ENCODE measurements at regions not wholly inside any gene's neighbourhood (a gene's known extent, or its start where the extent isn't known, plus 50 kb on each side); places are given as distances from the start of the nearest gene placed in this dataset.
"Not testable (repeated sequence)": the region's sequence is repeated elsewhere in the genome, so short reads cannot be mapped to it uniquely, and the experiment has no call there.

GRCh38 chr3:39639344-39640236 lies 169.8 kb upstream of the MYRIP start:
- Mint-ChIP-seq H3K9me3 (no peaks in the 10 kb centered on the region), H3K27ac (no peak overlapping the region), H3K36me3 (no peaks in the 10 kb centered on the region)
- ATAC-seq (peak; percentile 79 to 90), DNase-seq (ENCODE audit: low spot score in 2 of 2) (peak in 1 of 2 donors; percentile 20)

GRCh38 chr3:39641274-39641673 lies 168.1 kb upstream of the MYRIP start:
- Mint-ChIP-seq H3K27ac (no peak overlapping the region), H3K9me3 (no peaks in the 10 kb centered on the region), H3K36me3 (no peaks in the 10 kb centered on the region)
- peak; percentile 34 to 37 for ATAC-seq
- DNase-seq (ENCODE audit: low spot score in 2 of 2): no peak

- H3K36me3 Mint-ChIP-seq: no peaks in the 10 kb centered on the region
- H3K27ac Mint-ChIP-seq: no peak overlapping the region
- ATAC-seq (no peak), DNase-seq (ENCODE audit: low spot score in 2 of 2) (no peak)
- no peaks in the 10 kb centered on the region for H3K9me3 Mint-ChIP-seq
These were observed 165.2 kb upstream of the MYRIP start for GRCh38 chr3:39644176-39644575.

- not testable (repeated sequence) for H3K36me3 Mint-ChIP-seq; H3K27ac Mint-ChIP-seq; DNase-seq (ENCODE audit: low spot score in 2 of 2); ATAC-seq; H3K9me3 Mint-ChIP-seq
These were observed 158.2 kb upstream of the MYRIP start for GRCh38 chr3:39651256-39651655.

- DNase-seq (ENCODE audit: low spot score in 2 of 2) (no peak), ATAC-seq (no peak)
- Mint-ChIP-seq H3K9me3 (no peaks in the 10 kb centered on the region), H3K36me3 (no peaks in the 10 kb centered on the region), H3K27ac (no peak overlapping the region)
These were observed 157.2 kb upstream of the MYRIP start for GRCh38 chr3:39651993-39652739.

- H3K36me3 Mint-ChIP-seq; H3K27ac Mint-ChIP-seq; ATAC-seq; H3K9me3 Mint-ChIP-seq; DNase-seq (ENCODE audit: low spot score in 2 of 2): not testable (repeated sequence)
These were observed 153.7 kb upstream of the MYRIP start for GRCh38 chr3:39655718-39656117.

GRCh38 chr3:39657075-39657474 lies 152.3 kb upstream of the MYRIP start:
- H3K9me3 Mint-ChIP-seq: no peaks in the 10 kb centered on the region
- no peak overlapping the region for H3K27ac Mint-ChIP-seq
- H3K36me3 Mint-ChIP-seq: no peaks in the 10 kb centered on the region
- ATAC-seq: no peak
- DNase-seq (ENCODE audit: low spot score in 2 of 2): no peak

- no peaks in the 10 kb centered on the region for H3K36me3 Mint-ChIP-seq
- no peak for ATAC-seq
- H3K27ac Mint-ChIP-seq: no peak overlapping the region
- H3K9me3 Mint-ChIP-seq: no peaks in the 10 kb centered on the region
- no peak for DNase-seq (ENCODE audit: low spot score in 2 of 2)
These were observed 151.6 kb upstream of the MYRIP start for GRCh38 chr3:39657775-39658174.

- Mint-ChIP-seq H3K9me3 (no peaks in the 10 kb centered on the region), H3K27ac (no peak overlapping the region), H3K36me3 (no peaks in the 10 kb centered on the region)
- ATAC-seq (no peak), DNase-seq (ENCODE audit: low spot score in 2 of 2) (no peak)
These were observed 144.5 kb upstream of the MYRIP start for GRCh38 chr3:39664931-39665330.

GRCh38 chr3:39665441-39665840 lies 144.0 kb upstream of the MYRIP start:
- no peak for ATAC-seq
- Mint-ChIP-seq H3K36me3 (no peaks in the 10 kb centered on the region), H3K9me3 (no peaks in the 10 kb centered on the region), H3K27ac (no peak overlapping the region)
- no peak for DNase-seq (ENCODE audit: low spot score in 2 of 2)

- Mint-ChIP-seq H3K36me3 (no peaks in the 10 kb centered on the region), H3K9me3 (no peaks in the 10 kb centered on the region), H3K27ac (no peak overlapping the region)
- ATAC-seq (no peak), DNase-seq (ENCODE audit: low spot score in 2 of 2) (peak in 1 of 2 donors; percentile 4)
These were observed 141.0 kb upstream of the MYRIP start for GRCh38 chr3:39668420-39668819.

- ATAC-seq: no peak
- Mint-ChIP-seq H3K27ac (no peak overlapping the region), H3K36me3 (no peaks in the 10 kb centered on the region), H3K9me3 (no peaks in the 10 kb centered on the region)
- DNase-seq (ENCODE audit: low spot score in 2 of 2): no peak
These were observed 138.3 kb upstream of the MYRIP start for GRCh38 chr3:39671116-39671515.

- Mint-ChIP-seq H3K36me3 (no peaks in the 10 kb centered on the region), H3K27ac (no peak overlapping the region), H3K9me3 (no peaks in the 10 kb centered on the region)
- no peak for DNase-seq (ENCODE audit: low spot score in 2 of 2)
- no peak for ATAC-seq
These were observed 137.8 kb upstream of the MYRIP start for GRCh38 chr3:39671600-39671999.

- H3K27ac Mint-ChIP-seq: no peak overlapping the region
- H3K36me3 Mint-ChIP-seq: no peaks in the 10 kb centered on the region
- ATAC-seq: no peak
- no peak for DNase-seq (ENCODE audit: low spot score in 2 of 2)
- H3K9me3 Mint-ChIP-seq: peaks cover 0 to under 1% of the 10 kb centered on the region in 2 donors
These were observed 104.0 kb upstream of the MYRIP start for GRCh38 chr3:39705351-39705900.

GRCh38 chr3:39707314-39707909 lies 102.0 kb upstream of the MYRIP start:
- no peaks in the 10 kb centered on the region for H3K9me3 Mint-ChIP-seq
- H3K27ac Mint-ChIP-seq: no peak overlapping the region
- H3K36me3 Mint-ChIP-seq: no peaks in the 10 kb centered on the region
- DNase-seq (ENCODE audit: low spot score in 2 of 2) (peak in 1 of 2 donors; percentile 5), ATAC-seq (no peak)

- ATAC-seq: no peak
- no peaks in the 10 kb centered on the region for H3K9me3 Mint-ChIP-seq
- no peak overlapping the region for H3K27ac Mint-ChIP-seq
- no peak for DNase-seq (ENCODE audit: low spot score in 2 of 2)
- H3K36me3 Mint-ChIP-seq: no peaks in the 10 kb centered on the region
These were observed 96.9 kb upstream of the MYRIP start for GRCh38 chr3:39712413-39713048.

GRCh38 chr3:39713341-39713740 lies 96.1 kb upstream of the MYRIP start:
- not testable (repeated sequence) for ATAC-seq; H3K9me3 Mint-ChIP-seq; H3K36me3 Mint-ChIP-seq; H3K27ac Mint-ChIP-seq; DNase-seq (ENCODE audit: low spot score in 2 of 2)
